WI38 (cell line): ENCODE measurements at regions not wholly inside any gene's neighbourhood (a gene's known extent, or its start where the extent isn't known, plus 50 kb on each side); places are given as distances from the start of the nearest gene placed in this dataset.

Source experiments
- H3K4me3 ChIP-seq: 2 replicates; pipeline ENCODE4 v1.5.1; 2011; ENCODE audit warnings: low read depth, mild to moderate bottlenecking, control low read depth, low read length
- CTCF ChIP-seq: IDR thresholded peaks from 2 replicates; pipeline ENCODE4 v1.5.1; 2012; ENCODE audit warnings: low read depth, mild to moderate bottlenecking, control low read depth, low read length

GRCh38 chr21:28220680-28221079, 772.0 kb downstream of the LTN1 start:
- H3K4me3 ChIP-seq, result no peak overlapping the region
- TF ChIP-seq CTCF, result no peak

- TF ChIP-seq CTCF, result no peak
- no peak overlapping the region for H3K4me3 ChIP-seq
These were observed 775.6 kb downstream of the LTN1 start for GRCh38 chr21:28216976-28217523.

GRCh38 chr21:28215214-28215954, 777.3 kb downstream of the LTN1 start:
- no peak for TF ChIP-seq CTCF
- H3K4me3 ChIP-seq, result no peak overlapping the region

- no peak overlapping the region for H3K4me3 ChIP-seq
- TF ChIP-seq CTCF, result no peak
These were observed 777.9 kb downstream of the LTN1 start for GRCh38 chr21:28214786-28215185.

GRCh38 chr21:28213261-28213660, 779.4 kb downstream of the LTN1 start:
- no peak overlapping the region for H3K4me3 ChIP-seq
- TF ChIP-seq CTCF, result no peak

GRCh38 chr21:28212061-28212460, 780.6 kb downstream of the LTN1 start:
- no peak overlapping the region for H3K4me3 ChIP-seq
- TF ChIP-seq CTCF, result no peak

- no peak for TF ChIP-seq CTCF
- peak overlapping the region; percentile 2; the same call in 1 of the 2 replicates for H3K4me3 ChIP-seq
These were observed 785.1 kb downstream of the LTN1 start for GRCh38 chr21:28207436-28208173.
